SK-N-MC (cell line): ENCODE measurements at regions not wholly inside any gene's neighbourhood (a gene's known extent, or its start where the extent isn't known, plus 50 kb on each side); places are given as distances from the start of the nearest gene placed in this dataset.

Source experiments
- EZH2 ChIP-seq: fragments of 200-600 bp; sonication (generic); IDR thresholded peaks from one replicate; pipeline ENCODE4 v1.6.1; 2017; ENCODE audit warnings: antibody characterized with exemption
- POLR2AphosphoS5 ChIP-seq: IDR thresholded peaks from 2 replicates; pipeline ENCODE4 v1.6.1; 2012; ENCODE audit warnings: mild to moderate bottlenecking, low read depth, low read length, borderline replicate concordance

GRCh38 chr5:112684737-112685136, 52.9 kb upstream of the APC start:
- no peak for TF ChIP-seq POLR2AphosphoS5
- no peak for TF ChIP-seq EZH2
